H1 (cell line): ENCODE measurements at regions not wholly inside any gene's neighbourhood (a gene's known extent, or its start where the extent isn't known, plus 50 kb on each side); places are given as distances from the start of the nearest gene placed in this dataset.

ENCODE experiments used
- CTCF ChIA-PET: fragments of 300-600 bp; sonication (Branson Sonifier 250); formaldehyde crosslinking; loops from one replicate; lab custom pipeline; 2021; ENCODE audit not compliant: partially characterized antibody; lab: Charles Lee
- POLR2A ChIA-PET: fragments of 300-600 bp; sonication (Branson Sonifier 250); formaldehyde crosslinking; loops from one replicate; lab custom pipeline; 2021; ENCODE audit warnings: inconsistent platforms; ENCODE audit not compliant: partially characterized antibody; lab: Charles Lee
- DNase-seq, 2 experiments: peaks; one replicate each; pipeline versions ENCODE4 v3.0.0 to v3.0.0-alpha.2; 2010 to 2022; ENCODE audit warnings: low spot score in 2 of 2, low read depth in 1 of 2, mixed read lengths in 1 of 2
- FAIRE-seq: peaks from 2 replicates; lab custom pipeline; 2011; peaks lifted over from hg19 to GRCh38; lab: Jason Lieb, UNC
- H2AFZ ChIP-seq: 2 replicates; pipeline ENCODE4 v1.8.1; 2012; ENCODE audit warnings: low read length, inconsistent platforms
- H2AK5ac ChIP-seq: 2 replicates; pipeline ENCODE4 v1.6.1; 2013; ENCODE audit warnings: low read depth, low read length
- H2BK120ac ChIP-seq: replicated peaks from 2 replicates; pipeline ENCODE3; 2013; ENCODE audit warnings: low read depth, low read length, inconsistent platforms
- H2BK12ac ChIP-seq: 2 replicates; pipeline ENCODE4 v1.6.1; 2013; ENCODE audit warnings: low read depth, low read length
- H2BK15ac ChIP-seq: 2 replicates; pipeline ENCODE4 v1.6.1; 2013; ENCODE audit warnings: low read length
- H2BK20ac ChIP-seq: 2 replicates; pipeline ENCODE4 v1.6.1; 2013; ENCODE audit warnings: low read length
- H2BK5ac ChIP-seq: 2 replicates; pipeline ENCODE4 v1.6.1; 2013; ENCODE audit warnings: low read depth, low read length
- H3K14ac ChIP-seq: 2 replicates; pipeline ENCODE4 v1.6.1; 2013; ENCODE audit warnings: inconsistent platforms; ENCODE audit not compliant: insufficient read length
- H3K18ac ChIP-seq: 2 replicates; pipeline ENCODE4 v1.6.1; 2013; ENCODE audit warnings: low read length; ENCODE audit errors: extremely low read depth
- H3K23ac ChIP-seq: 2 replicates; pipeline ENCODE4 v1.6.1; 2013; ENCODE audit warnings: inconsistent platforms; ENCODE audit not compliant: insufficient read length
- H3K23me2 ChIP-seq: 2 replicates; pipeline ENCODE4 v1.6.1; 2013; ENCODE audit warnings: low read depth, low read length
- H3K27ac ChIP-seq: 2 replicates; pipeline ENCODE4 v1.6.1; 2011; ENCODE audit warnings: low read depth, low read length, inconsistent platforms
- H3K27me3 ChIP-seq, 4 experiments: replicated peaks in 1 of 4; 1 replicate in 1 of 4; 2 replicates in 3 of 4; pipeline versions ENCODE4 v1.6.1 to v1.8.1; 2011 to 2013; ENCODE audit warnings: low read length in 3 of 4, mild to moderate bottlenecking in 3 of 4, inconsistent platforms in 2 of 4, mixed read lengths in 2 of 4, moderate library complexity in 1 of 4; ENCODE audit not compliant: control insufficient read depth in 3 of 4, insufficient read depth in 3 of 4; ENCODE audit errors: extremely low read depth in 1 of 4
- H3K36me3 ChIP-seq, 4 experiments: 2 replicates each; pipeline versions ENCODE4 v1.6.1 to v1.8.1; 2011 to 2013; ENCODE audit warnings: mild to moderate bottlenecking in 4 of 4, low read length in 3 of 4, moderate library complexity in 2 of 4, control low read depth in 1 of 4, inconsistent platforms in 1 of 4; ENCODE audit not compliant: insufficient read depth in 4 of 4, control insufficient read depth in 2 of 4
- H3K4ac ChIP-seq: replicated peaks from 2 replicates; pipeline ENCODE3; 2013; ENCODE audit warnings: low read length, low read depth, mixed read lengths, inconsistent platforms; ENCODE audit not compliant: insufficient read length
- H3K4me1 ChIP-seq, 4 experiments: replicated peaks in 1 of 4; 1 replicate in 1 of 4; 2 replicates in 3 of 4; pipeline versions ENCODE4 v1.6.1 to v1.8.1; 2011 to 2013; ENCODE audit warnings: low read length in 3 of 4, inconsistent platforms in 2 of 4, mixed read lengths in 1 of 4; ENCODE audit not compliant: insufficient read depth in 4 of 4, control insufficient read depth in 3 of 4
- H3K4me2 ChIP-seq, 2 experiments: 2 replicates each; pipeline versions ENCODE4 v1.6.1 to v1.8.1; 2011 to 2013; ENCODE audit warnings: low read depth in 2 of 2, low read length in 2 of 2, control low read depth in 1 of 2, inconsistent platforms in 1 of 2, mild to moderate bottlenecking in 1 of 2; ENCODE audit not compliant: insufficient read depth in 1 of 2
- H3K4me3 ChIP-seq, 4 experiments: fragments of 200-600, 300-600 bp in 1 of 4; sonication (generic), shearing (Covaris generic), sonication (Bioruptor Twin) in 1 of 4; 2 replicates each; pipeline versions ENCODE4 v1.5.1 to v1.8.1; 2011 to 2016; ENCODE audit warnings: low read length in 4 of 4, low read depth in 3 of 4, control low read depth in 2 of 4, inconsistent platforms in 2 of 4, mild to moderate bottlenecking in 2 of 4, mixed read lengths in 1 of 4, moderate library complexity in 1 of 4; ENCODE audit not compliant: insufficient read depth in 2 of 4; ENCODE audit errors: extremely low read depth in 1 of 4
- H3K56ac ChIP-seq: replicated peaks from 2 replicates; pipeline ENCODE3; 2013; ENCODE audit warnings: low read depth, mild to moderate bottlenecking, mixed read lengths, low read length, inconsistent platforms; ENCODE audit not compliant: insufficient read length
- H3K79me1 ChIP-seq: 2 replicates; pipeline ENCODE4 v1.6.1; 2013; ENCODE audit warnings: low read depth, low read length, control low read depth
- H3K79me2 ChIP-seq, 2 experiments: 2 replicates each; pipeline versions ENCODE4 v1.6.1 to v1.8.1; 2012 to 2013; ENCODE audit warnings: low read length in 2 of 2, mild to moderate bottlenecking in 2 of 2, inconsistent platforms in 1 of 2; ENCODE audit not compliant: insufficient read depth in 2 of 2, control insufficient read depth in 1 of 2
- H3K9ac ChIP-seq, 4 experiments: replicated peaks in 1 of 4; 1 replicate in 1 of 4; 2 replicates in 3 of 4; pipeline versions ENCODE4 v1.6.1 to v1.8.1; 2011 to 2013; ENCODE audit warnings: low read depth in 3 of 4, low read length in 3 of 4, control low read depth in 2 of 4, mild to moderate bottlenecking in 2 of 4, moderate library complexity in 2 of 4, inconsistent platforms in 1 of 4; ENCODE audit errors: extremely low read depth in 1 of 4
- H3K9me3 ChIP-seq, 2 experiments: 2 replicates each; pipeline versions ENCODE4 v1.6.1 to v1.8.1; 2012 to 2013; ENCODE audit warnings: mild to moderate bottlenecking in 2 of 2, moderate library complexity in 2 of 2, control low read depth in 1 of 2, inconsistent platforms in 1 of 2, low read depth in 1 of 2, low read length in 1 of 2, mixed read lengths in 1 of 2; ENCODE audit not compliant: insufficient read depth in 2 of 2
- H4K20me1 ChIP-seq, 2 experiments: replicated peaks in 1 of 2; 2 replicates each; pipeline versions ENCODE3 to v1.8.1; 2011 to 2013; ENCODE audit warnings: inconsistent platforms in 2 of 2, low read length in 2 of 2, mild to moderate bottlenecking in 1 of 2; ENCODE audit not compliant: insufficient read depth in 2 of 2, control insufficient read depth in 1 of 2
- H4K5ac ChIP-seq: 2 replicates; pipeline ENCODE4 v1.6.1; 2013; ENCODE audit warnings: low read length, low read depth, mixed read lengths, inconsistent platforms; ENCODE audit not compliant: insufficient read length
- H4K8ac ChIP-seq: 2 replicates; pipeline ENCODE4 v1.8.0; 2013; ENCODE audit warnings: mild to moderate bottlenecking, moderate library complexity, low read length, inconsistent platforms; ENCODE audit not compliant: insufficient read depth; ENCODE audit errors: extremely low read depth
- H4K91ac ChIP-seq: replicated peaks from 2 replicates; pipeline ENCODE3; 2013; ENCODE audit warnings: low read length, mixed read lengths, inconsistent platforms; ENCODE audit not compliant: insufficient read length
- ATF2 ChIP-seq: IDR thresholded peaks from 2 replicates; pipeline ENCODE4 v1.6.1; 2012; ENCODE audit warnings: low read length, inconsistent platforms
- CREB1 ChIP-seq: IDR thresholded peaks from 2 replicates; pipeline ENCODE4 v1.6.1; 2012; ENCODE audit warnings: inconsistent platforms
- FOSL1 ChIP-seq: IDR thresholded peaks from 2 replicates; pipeline ENCODE4 v1.6.1; 2011; ENCODE audit warnings: mild to moderate bottlenecking, low read depth, low read length, moderate library complexity; ENCODE audit not compliant: insufficient read depth
- GABPA ChIP-seq: IDR thresholded peaks from 2 replicates; pipeline ENCODE4 v1.6.1; 2011; ENCODE audit warnings: mild to moderate bottlenecking, low read length, moderate library complexity, borderline replicate concordance; ENCODE audit not compliant: insufficient read depth
- GTF2F1 ChIP-seq: IDR thresholded peaks from 2 replicates; pipeline ENCODE4 v1.6.1; 2012; ENCODE audit warnings: low read depth, low read length, improper control_type of control experiment, borderline replicate concordance
- HDAC6 ChIP-seq: IDR thresholded peaks from one replicate; pipeline ENCODE4 v1.7.1; 2012; ENCODE audit warnings: low read depth, mild to moderate bottlenecking, inconsistent platforms, low read length, moderate library complexity
- KDM5A ChIP-seq: fragments of 200-600 bp; IDR thresholded peaks from 2 replicates; pipeline ENCODE4 v1.7.1; 2012; ENCODE audit warnings: mild to moderate bottlenecking, low read length, inconsistent platforms, mixed read lengths
- MAFK ChIP-seq: IDR thresholded peaks from 2 replicates; pipeline ENCODE4 v1.6.1; 2012; ENCODE audit warnings: low read depth, mild to moderate bottlenecking, improper control_type of control experiment, low read length
- PHF8 ChIP-seq: fragments of 200-600 bp; sonication (generic); conservative IDR thresholded peaks from 2 replicates; pipeline ENCODE4 v1.7.1; 2012; ENCODE audit warnings: low read depth, mild to moderate bottlenecking, inconsistent platforms, low read length, moderate library complexity
- POU5F1 ChIP-seq: IDR thresholded peaks from 2 replicates; pipeline ENCODE4 v1.6.1; 2011; ENCODE audit warnings: low read depth, mild to moderate bottlenecking, low read length, moderate library complexity
- SIN3A ChIP-seq, 2 experiments: IDR thresholded peaks in 1 of 2; conservative IDR thresholded peaks in 1 of 2; 2 replicates each; pipeline ENCODE4 v1.6.1; 2011 to 2012; ENCODE audit warnings: low read length in 2 of 2, improper control_type of control experiment in 1 of 2, low read depth in 1 of 2, mild to moderate bottlenecking in 1 of 2
- SP4 ChIP-seq: IDR thresholded peaks from 2 replicates; pipeline ENCODE4 v1.6.1; 2012; ENCODE audit warnings: low read length, inconsistent platforms
- TBP ChIP-seq: IDR thresholded peaks from 2 replicates; pipeline ENCODE4 v1.6.1; 2011; ENCODE audit warnings: low read depth, low read length, improper control_type of control experiment
- WGBS, 2 experiments: shearing (Covaris generic) in 1 of 2; methylation state at CpG; one replicate each; pipeline versions ENCODE4 v1.1.6 to v1.1.7; 2013 to 2015; ENCODE audit warnings: low lambda C conversion rate in 2 of 2, mixed read lengths in 2 of 2, inconsistent platforms in 1 of 2, low coverage in 1 of 2, missing lambda C conversion rate in 1 of 2; ENCODE audit not compliant: insufficient replicate concordance in 2 of 2, insufficient coverage in 1 of 2, insufficient read length in 1 of 2; ENCODE audit errors: extremely low coverage in 1 of 2, missing lambda C conversion rate in 1 of 2; 5-methylcytosine and 5-hydroxymethylcytosine counted together

GRCh38 chr13:107977071-107977574, 238.2 kb downstream of the LIG4 start:
- Histone ChIP-seq H2BK5ac (no peak overlapping the region), H3K27ac (no peak overlapping the region), H3K23ac (no peak overlapping the region), H4K91ac (no peak overlapping the region), H3K56ac (no peak overlapping the region), H3K23me2 (no peaks in the 10 kb centered on the region), H3K18ac (no peak overlapping the region), H3K27me3 (no peaks in the 10 kb centered on the region), H3K4ac (no peak overlapping the region), H3K36me3 (no peaks in the 10 kb centered on the region), H2AK5ac (no peak overlapping the region), H2BK15ac (no peak overlapping the region), H3K14ac (no peak overlapping the region), H3K9ac (no peak overlapping the region), H3K79me1 (no peaks in the 10 kb centered on the region), H2AFZ (no peak overlapping the region), H3K4me2 (no peak overlapping the region), H4K20me1 (no peaks in the 10 kb centered on the region), H2BK12ac (no peak overlapping the region), H3K9me3 (no peaks in the 10 kb centered on the region; a peak in 1 of 4 replicates), H4K8ac (no peak overlapping the region), H3K4me3 (no peak overlapping the region), H2BK20ac (no peak overlapping the region), H2BK120ac (no peak overlapping the region), H3K4me1 (no peaks in the 10 kb centered on the region), H4K5ac (no peak overlapping the region), H3K79me2 (no peaks in the 10 kb centered on the region)
- ChIA-PET POLR2A (no interaction called here), CTCF (interaction anchor here (0.6 kb wide), 1 partner anchor 148 kb away, joined by 3 read pairs; no protein-coding TSS in a partner anchor)
- DNase-seq (no peak), FAIRE-seq (no peak)
- 85% methylated on average over 4 of the region's 4 CpGs; no CpG with 5 or more reads in 1 of the 2 experiments for WGBS, 2 experiments
- TF ChIP-seq ATF2 (no peak), KDM5A (no peak), GABPA (no peak), HDAC6 (no peak), POU5F1 (no peak), PHF8 (no peak), SIN3A (conservative IDR thresholded peaks at IDR 0.05 in 1 of 2, IDR thresholded peaks at IDR 0.05 in 1 of 2; ENCODE audit: low read depth in 1 of 2, low read length in 2 of 2) (no peak), FOSL1 (no peak), TBP (no peak), SP4 (no peak), CREB1 (no peak), GTF2F1 (no peak), MAFK (no peak)
